CD1c-positive myeloid dendritic cell (primary cell): ENCODE measurements at regions not wholly inside any gene's neighbourhood (a gene's known extent, or its start where the extent isn't known, plus 50 kb on each side); places are given as distances from the start of the nearest gene placed in this dataset.
"Not testable (repeated sequence)": the region's sequence is repeated elsewhere in the genome, so short reads cannot be mapped to it uniquely, and the experiment has no call there.

Experiments used
- DNase-seq: peaks from one replicate; pipeline ENCODE4 v3.0.0-alpha.2; 2016; ENCODE audit errors: extremely low spot score

GRCh38 chr21:27885296-27885711 lies 918.4 kb upstream of the ADAMTS5 start:
- DNase-seq: no peak

GRCh38 chr21:27881331-27881730 lies 914.4 kb upstream of the ADAMTS5 start:
- not testable (repeated sequence) for DNase-seq

- DNase-seq: not testable (repeated sequence)
Measured at GRCh38 chr21:27872411-27872810, 905.5 kb upstream of the ADAMTS5 start.

GRCh38 chr21:27870755-27871154 lies 903.9 kb upstream of the ADAMTS5 start:
- DNase-seq: not testable (repeated sequence)

GRCh38 chr21:27860314-27860955 lies 893.5 kb upstream of the ADAMTS5 start:
- DNase-seq: not testable (repeated sequence)

GRCh38 chr21:27858053-27858825 lies 891.4 kb upstream of the ADAMTS5 start:
- DNase-seq: not testable (repeated sequence)

- not testable (repeated sequence) for DNase-seq
Measured at GRCh38 chr21:27856988-27857387, 890.1 kb upstream of the ADAMTS5 start.

GRCh38 chr21:27841084-27841672 lies 874.3 kb upstream of the ADAMTS5 start:
- DNase-seq: no peak

- no peak for DNase-seq
Measured at GRCh38 chr21:27840262-27840661, 873.4 kb upstream of the ADAMTS5 start.

GRCh38 chr21:27839512-27840115 lies 872.7 kb upstream of the ADAMTS5 start:
- no peak for DNase-seq

GRCh38 chr21:27838573-27838972 lies 871.7 kb upstream of the ADAMTS5 start:
- DNase-seq: no peak

- no peak for DNase-seq
Measured at GRCh38 chr21:27837936-27838335, 871.0 kb upstream of the ADAMTS5 start.

GRCh38 chr21:27833298-27833697 lies 866.4 kb upstream of the ADAMTS5 start:
- DNase-seq: no peak

GRCh38 chr21:27831816-27832569 lies 865.1 kb upstream of the ADAMTS5 start:
- no peak for DNase-seq

- no peak for DNase-seq
Measured at GRCh38 chr21:27831177-27831576, 864.3 kb upstream of the ADAMTS5 start.

- DNase-seq: no peak
Measured at GRCh38 chr21:27827972-27828371, 861.1 kb upstream of the ADAMTS5 start.

GRCh38 chr21:27825035-27825434 lies 858.1 kb upstream of the ADAMTS5 start:
- no peak for DNase-seq

GRCh38 chr21:27823652-27824201 lies 856.8 kb upstream of the ADAMTS5 start:
- DNase-seq: no peak

GRCh38 chr21:27820342-27820741 lies 853.5 kb upstream of the ADAMTS5 start:
- DNase-seq: no peak

GRCh38 chr21:27819299-27819698 lies 852.4 kb upstream of the ADAMTS5 start:
- no peak for DNase-seq

- no peak for DNase-seq
Measured at GRCh38 chr21:27818847-27819246, 852.0 kb upstream of the ADAMTS5 start.
